K562 (cell line): ENCODE measurements at regions not wholly inside any gene's neighbourhood (a gene's known extent, or its start where the extent isn't known, plus 50 kb on each side); places are given as distances from the start of the nearest gene placed in this dataset.

Experiments
- ATAC-seq: fragments of 200-7000 bp; cut with Tn5 transposase; 3 replicates; pipeline ENCODE4 v1.9.1; 2020; ENCODE audit warnings: moderate library complexity
- BruUV-seq: library from RNA; stranded (reverse); fragments of 400-500 nt; replicated peaks from 2 replicates; lab custom pipeline; 2021; lab: Mats Ljungman, UMichigan
- CTCF ChIA-PET: fragments of 300-600 bp; formaldehyde crosslinking; extraction: SDS; loops from one replicate; lab custom pipeline; 2021; ENCODE audit warnings: low intra/inter-chr PET ratio; lab: Yijun Ruan, JAX
- POLR2A ChIA-PET: fragments of 300-600, 350-650 bp; sonication (Branson Sonifier 250); formaldehyde crosslinking; extraction: SDS; loops from one replicate; lab custom pipeline; 2021; ENCODE audit warnings: antibody characterized with exemption, inconsistent platforms; lab: Yijun Ruan, JAX
- DNase-seq, 4 experiments: peaks; one replicate each; pipeline versions ENCODE4 v3.0.0 to v3.0.0-alpha.2; 2011 to 2018; ENCODE audit warnings: low spot score in 3 of 4, mixed read lengths in 3 of 4; ENCODE audit errors: extremely low read depth in 1 of 4
- FAIRE-seq: peaks from 2 replicates; lab custom pipeline; 2011; peaks lifted over from hg19 to GRCh38; lab: Jason Lieb, UNC
- H2AFZ ChIP-seq: 2 replicates; pipeline ENCODE4 v1.6.0; 2011; ENCODE audit warnings: low read depth, low read length, control low read depth, inconsistent platforms
- H3K27ac ChIP-seq: fragments of 200-600 bp; 3 replicates; pipeline ENCODE4 v1.8.0; 2011; ENCODE audit warnings: low read depth, mild to moderate bottlenecking, control low read depth, inconsistent platforms, low read length, moderate library complexity, mixed read lengths; ENCODE audit errors: extremely low read depth
- H3K27me3 ChIP-seq, 2 experiments: fragments of 300-600 bp in 1 of 2; 2 replicates in 1 of 2; 3 replicates in 1 of 2; pipeline versions ENCODE4 v1.6.0 to v1.8.0; 2011; ENCODE audit warnings: inconsistent platforms in 2 of 2, low read length in 2 of 2, mild to moderate bottlenecking in 1 of 2, mixed read lengths in 1 of 2, moderate library complexity in 1 of 2; ENCODE audit not compliant: control insufficient read depth in 2 of 2, insufficient read depth in 2 of 2
- H3K36me3 ChIP-seq: fragments of 300-600 bp; 3 replicates; pipeline ENCODE4 v1.8.0; 2011; ENCODE audit warnings: mild to moderate bottlenecking, low read length, inconsistent platforms; ENCODE audit not compliant: control insufficient read depth, insufficient read depth
- H3K4me1 ChIP-seq, 2 experiments: fragments of 200-600 bp in 1 of 2; replicated peaks in 1 of 2; 2 replicates in 1 of 2; 3 replicates in 1 of 2; pipeline versions ENCODE4 v1.5.1 to v1.8.0; 2011; ENCODE audit warnings: inconsistent platforms in 2 of 2, low read length in 2 of 2, mild to moderate bottlenecking in 1 of 2, mixed read lengths in 1 of 2, moderate library complexity in 1 of 2; ENCODE audit not compliant: control insufficient read depth in 2 of 2, insufficient read depth in 2 of 2
- H3K4me2 ChIP-seq: 2 replicates; pipeline ENCODE4 v1.6.1; 2011; ENCODE audit warnings: low read length, control low read depth, inconsistent platforms, mixed read lengths; ENCODE audit not compliant: insufficient read depth
- H3K4me3 ChIP-seq: fragments of 200-600 bp; sonication (generic), shearing (Covaris generic); 2 replicates; pipeline ENCODE4 v1.5.1; 2016; ENCODE audit warnings: control low read depth, inconsistent platforms
- H3K79me2 ChIP-seq: fragments of 200-600 bp; 3 replicates; pipeline ENCODE4 v1.8.0; 2011; ENCODE audit warnings: low read length, inconsistent platforms; ENCODE audit not compliant: control insufficient read depth, insufficient read depth
- H3K9ac ChIP-seq, 2 experiments: 2 replicates each; pipeline versions ENCODE4 v1.6.0 to v1.6.1; 2011; ENCODE audit warnings: low read depth in 2 of 2, low read length in 2 of 2, control low read depth in 1 of 2, inconsistent platforms in 1 of 2, mild to moderate bottlenecking in 1 of 2, mixed read lengths in 1 of 2; ENCODE audit not compliant: insufficient read depth in 1 of 2
- H3K9me1 ChIP-seq: one replicate; pipeline ENCODE4 v1.6.0; 2011; ENCODE audit warnings: inconsistent platforms, mild to moderate bottlenecking, low read length, moderate library complexity; ENCODE audit not compliant: control insufficient read depth, insufficient read depth
- H3K9me3 ChIP-seq: replicated peaks from 2 replicates; pipeline ENCODE4 v1.5.1; 2011; ENCODE audit warnings: low read depth, low read length, inconsistent platforms; ENCODE audit not compliant: control insufficient read depth, insufficient read depth
- H4K20me1 ChIP-seq: replicated peaks from 2 replicates; pipeline ENCODE4 v1.6.1; 2011; ENCODE audit warnings: low read length, inconsistent platforms, mixed read lengths; ENCODE audit not compliant: control insufficient read depth, insufficient read depth
- DACH1 ChIP-seq: fragments of 450-650 bp; IDR thresholded peaks from 2 replicates; pipeline ENCODE4 v1.6.1; 2018; ENCODE audit not compliant: partially characterized antibody
- KDM5B ChIP-seq: fragments of 200-600 bp; sonication (generic); IDR thresholded peaks from 2 replicates; pipeline ENCODE4 v1.6.1; 2012; ENCODE audit warnings: low read depth, mild to moderate bottlenecking, moderate library complexity, low read length, control low read depth, inconsistent platforms; ENCODE audit not compliant: insufficient replicate concordance
- MEF2A ChIP-seq: IDR thresholded peaks from 2 replicates; pipeline ENCODE4 v1.6.1; 2011; ENCODE audit warnings: low read depth, mild to moderate bottlenecking, low read length, moderate library complexity; ENCODE audit not compliant: control insufficient read depth
- NR1H2 ChIP-seq: sonication (generic); formaldehyde crosslinking; IDR thresholded peaks from 2 replicates; pipeline ENCODE4 v1.4.0; 2020; ENCODE audit warnings: mild to moderate bottlenecking, missing genetic modification reagents
- PTTG1 ChIP-seq: fragments of 450-650 bp; IDR thresholded peaks from 2 replicates; pipeline ENCODE4 v1.6.1; 2016; ENCODE audit warnings: low read depth, mild to moderate bottlenecking, missing genetic modification characterization, missing compliant biosample characterization
- SMARCA5 ChIP-seq: fragments of 450-650 bp; IDR thresholded peaks from 2 replicates; pipeline ENCODE4 v1.6.1; 2016
- SMARCC2 ChIP-seq: fragments of 450-650 bp; IDR thresholded peaks from 2 replicates; pipeline ENCODE4 v1.6.1; 2017; ENCODE audit warnings: antibody characterized with exemption, moderate library complexity, mild to moderate bottlenecking, low read depth
- ZNF583 ChIP-seq: fragments of 250-450 bp; sonication (Bioruptor Pico); IDR thresholded peaks from 2 replicates; pipeline ENCODE4 v1.4.0; 2020
- WGBS: fragments of 100-300 bp; shearing (Covaris generic); methylation state at CpG from one replicate; pipeline ENCODE4 v1.1.6; 2016; ENCODE audit warnings: low coverage, mixed read lengths; ENCODE audit not compliant: insufficient coverage; ENCODE audit errors: missing lambda C conversion rate; 5-methylcytosine and 5-hydroxymethylcytosine counted together
- in situ Hi-C: fragments of 300-500 bp; cut with MboI; formaldehyde crosslinking; loops from 4 replicates; pipeline ENCODE4 v1.15.0; 2018; ENCODE audit warnings: inconsistent platforms, mixed read lengths
- intact Hi-C: fragments of 100-400 bp; cut with micrococcal nuclease; formaldehyde crosslinking; loops from 2 replicates; pipeline ENCODE4 v1.14.2; 2022
- TF ChIP-seq, protein P1 (sequence below): fragments of 250-450 bp; sonication (Bioruptor Pico); IDR thresholded peaks from 2 replicates; pipeline ENCODE4 v1.4.0; 2020; ENCODE audit warnings: mild to moderate bottlenecking, moderate library complexity, borderline replicate concordance

DNA sequence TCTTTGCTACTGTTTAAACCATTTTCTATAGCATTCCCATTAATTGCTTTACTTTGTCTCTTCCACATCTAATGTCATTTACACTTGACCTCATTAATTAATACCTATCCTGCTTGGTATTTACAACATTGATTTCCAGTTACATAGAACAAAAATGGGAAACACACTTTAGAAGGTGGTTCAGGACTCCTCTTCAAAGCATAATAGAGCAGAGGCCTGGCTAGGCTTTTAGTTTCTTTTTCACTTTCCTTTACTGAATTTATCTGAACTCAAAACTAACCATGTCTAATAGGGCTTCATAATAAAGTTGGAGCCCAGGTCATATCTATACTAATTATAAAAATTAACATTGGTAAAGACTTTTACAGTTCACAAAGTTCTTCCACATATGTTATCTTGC, 648.0 kb upstream of the KIRREL3 start (continued):
- TF ChIP-seq, protein P1, sequence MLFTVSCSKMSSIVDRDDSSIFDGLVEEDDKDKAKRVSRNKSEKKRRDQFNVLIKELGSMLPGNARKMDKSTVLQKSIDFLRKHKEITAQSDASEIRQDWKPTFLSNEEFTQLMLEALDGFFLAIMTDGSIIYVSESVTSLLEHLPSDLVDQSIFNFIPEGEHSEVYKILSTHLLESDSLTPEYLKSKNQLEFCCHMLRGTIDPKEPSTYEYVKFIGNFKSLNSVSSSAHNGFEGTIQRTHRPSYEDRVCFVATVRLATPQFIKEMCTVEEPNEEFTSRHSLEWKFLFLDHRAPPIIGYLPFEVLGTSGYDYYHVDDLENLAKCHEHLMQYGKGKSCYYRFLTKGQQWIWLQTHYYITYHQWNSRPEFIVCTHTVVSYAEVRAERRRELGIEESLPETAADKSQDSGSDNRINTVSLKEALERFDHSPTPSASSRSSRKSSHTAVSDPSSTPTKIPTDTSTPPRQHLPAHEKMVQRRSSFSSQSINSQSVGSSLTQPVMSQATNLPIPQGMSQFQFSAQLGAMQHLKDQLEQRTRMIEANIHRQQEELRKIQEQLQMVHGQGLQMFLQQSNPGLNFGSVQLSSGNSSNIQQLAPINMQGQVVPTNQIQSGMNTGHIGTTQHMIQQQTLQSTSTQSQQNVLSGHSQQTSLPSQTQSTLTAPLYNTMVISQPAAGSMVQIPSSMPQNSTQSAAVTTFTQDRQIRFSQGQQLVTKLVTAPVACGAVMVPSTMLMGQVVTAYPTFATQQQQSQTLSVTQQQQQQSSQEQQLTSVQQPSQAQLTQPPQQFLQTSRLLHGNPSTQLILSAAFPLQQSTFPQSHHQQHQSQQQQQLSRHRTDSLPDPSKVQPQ (CRISPR knock-in tag): no peak
- TF ChIP-seq NR1H2 (CRISPR knock-in tag) (no peak), SMARCC2 (no peak), KDM5B (no peak), SMARCA5 (no peak), PTTG1 (tag) (no peak), ZNF583 (CRISPR knock-in tag) (no peak)

DNA sequence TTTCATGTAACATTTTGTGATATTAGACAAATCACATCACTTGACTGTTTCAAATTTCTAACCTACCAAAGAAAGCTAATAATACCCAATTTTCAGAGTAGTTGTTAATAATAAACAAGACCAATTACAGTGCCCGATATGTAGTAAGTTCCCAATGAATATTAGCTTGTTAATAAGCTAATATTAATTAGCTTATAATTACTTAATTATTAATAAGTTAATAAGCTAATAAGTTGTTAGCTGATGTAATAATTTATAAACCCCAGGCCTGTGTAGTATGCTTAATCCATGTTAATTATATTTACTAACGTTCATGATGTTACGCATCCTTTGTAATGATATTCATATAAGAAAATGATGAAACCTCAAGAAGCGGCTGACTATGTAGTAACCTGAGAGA, 643.8 kb upstream of the KIRREL3 start:
- Histone ChIP-seq H3K27me3 (no peaks in the 10 kb centered on the region), H3K4me3 (no peak overlapping the region), H4K20me1 (no peaks in the 10 kb centered on the region), H3K9me3 (peaks cover 2% of the 10 kb centered on the region; the same call in 1 of the 2 replicates), H3K9me1 (no peaks in the 10 kb centered on the region), H3K9ac (no peak overlapping the region), H3K36me3 (no peaks in the 10 kb centered on the region), H3K27ac (no peak overlapping the region), H2AFZ (no peak overlapping the region), H3K4me1 (no peaks in the 10 kb centered on the region), H3K79me2 (no peaks in the 10 kb centered on the region), H3K4me2 (no peak overlapping the region)
- TF ChIP-seq MEF2A (no peak), DACH1 (peak; percentile 94)
- DNase-seq (no peak), FAIRE-seq (no peak), ATAC-seq (no peak)
- in situ Hi-C loops (no loop called here), intact Hi-C loops (no loop called here)
- POLR2A ChIA-PET: no interaction called here
- 18% methylated on average over 4 of the region's 4 CpGs for WGBS
- BruUV-seq: no TSS peak
- CTCF ChIA-PET: no interaction called here
